HL-60/S4 treated with retinoic acid at 250 ng/mL for 4 days and 3 days (cell line): ENCODE measurements at regions not wholly inside any gene's neighbourhood (a gene's known extent, or its start where the extent isn't known, plus 50 kb on each side); places are given as distances from the start of the nearest gene placed in this dataset.

Experiments
- in situ Hi-C: fragments of 300-500 bp; cut with MboI; formaldehyde crosslinking; loops from 2 replicates; pipeline ENCODE4 v1.7.0; 2022; ENCODE audit warnings: low sequenced_read_pairs

DNA sequence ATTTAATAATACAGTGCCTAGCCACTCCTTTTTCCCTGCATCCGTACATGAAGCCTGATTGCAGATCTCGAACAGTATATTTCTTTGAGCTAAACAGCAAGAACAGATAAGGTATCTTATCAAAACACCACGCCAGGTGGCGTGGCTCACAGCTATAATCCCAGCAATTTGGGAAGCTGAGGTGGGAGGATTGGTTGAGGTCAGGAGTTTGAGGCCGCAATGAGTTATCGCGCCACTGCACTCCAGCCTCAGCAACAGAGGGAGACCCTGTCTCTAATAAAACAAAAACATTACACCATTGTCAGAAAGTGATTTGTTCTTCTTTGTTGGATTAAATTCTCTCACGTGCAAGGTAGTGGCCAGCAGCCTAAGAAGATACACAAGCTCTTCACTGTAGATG, 291.2 kb upstream of the DMRT1 start:
- in situ Hi-C loops = no loop called here

DNA sequence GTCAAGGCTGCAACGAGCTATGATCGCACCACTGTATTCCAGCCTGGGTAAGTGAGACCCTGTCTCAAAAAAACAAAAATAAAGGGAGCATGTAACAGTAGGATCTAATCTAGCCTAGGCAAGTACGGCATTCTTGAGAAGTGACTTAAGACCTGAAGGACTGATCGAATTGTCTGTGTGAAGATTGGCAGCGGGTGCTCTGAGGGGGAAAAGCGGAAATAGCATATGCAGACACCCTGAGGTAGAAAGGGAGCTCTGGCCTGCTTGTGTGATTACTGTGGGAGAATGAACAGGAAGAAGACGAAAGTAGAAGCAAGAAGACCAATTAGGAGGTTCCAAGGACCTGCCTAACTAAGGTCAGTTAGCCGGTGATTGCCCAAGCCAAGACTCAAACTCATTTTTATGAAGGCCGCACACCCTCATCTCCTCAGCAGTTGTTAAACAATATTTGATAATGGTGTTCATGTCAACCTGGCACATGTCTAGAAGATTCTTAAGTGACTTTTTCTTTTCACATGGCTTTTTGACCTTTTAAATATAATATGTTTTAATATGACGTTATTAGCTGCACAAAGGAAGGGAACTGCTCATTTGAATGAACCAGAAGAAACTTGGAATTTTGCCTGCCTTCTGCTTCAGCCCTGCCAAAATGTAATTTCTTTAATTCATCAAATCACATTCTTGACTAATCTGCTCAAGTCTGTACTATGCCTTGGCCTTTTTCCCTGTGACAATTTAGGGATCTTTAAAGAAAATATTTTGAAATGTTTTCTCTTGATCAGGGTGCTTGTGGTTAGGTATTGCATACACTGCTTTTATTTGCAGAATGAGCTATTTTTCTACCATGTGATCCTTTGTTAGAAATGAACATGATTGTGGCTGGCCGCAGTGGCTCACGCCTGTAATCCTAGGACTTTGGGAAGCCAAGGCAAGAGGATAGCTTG, 289.2 kb upstream of the DMRT1 start:
- in situ Hi-C loops = no loop called here

DNA sequence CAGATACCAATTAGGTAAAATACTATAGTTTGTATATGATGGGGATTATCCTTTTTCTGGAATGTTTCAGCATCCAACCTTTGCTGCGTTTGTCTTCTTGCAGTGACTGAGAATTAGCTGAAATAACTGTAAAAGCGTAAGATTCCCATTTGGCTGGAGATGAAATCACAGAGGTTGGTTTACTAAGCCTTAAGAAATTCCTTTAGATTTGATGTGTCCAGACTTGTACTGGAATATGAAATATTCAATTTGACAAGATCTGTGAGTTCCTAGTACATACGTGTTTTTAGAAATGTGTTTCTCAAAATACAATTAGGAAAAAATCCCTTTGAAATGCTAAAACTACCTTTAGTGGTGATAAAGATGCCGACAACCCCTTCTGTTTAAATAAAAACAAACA, 286.0 kb upstream of the DMRT1 start:
- in situ Hi-C loops = no loop called here

DNA sequence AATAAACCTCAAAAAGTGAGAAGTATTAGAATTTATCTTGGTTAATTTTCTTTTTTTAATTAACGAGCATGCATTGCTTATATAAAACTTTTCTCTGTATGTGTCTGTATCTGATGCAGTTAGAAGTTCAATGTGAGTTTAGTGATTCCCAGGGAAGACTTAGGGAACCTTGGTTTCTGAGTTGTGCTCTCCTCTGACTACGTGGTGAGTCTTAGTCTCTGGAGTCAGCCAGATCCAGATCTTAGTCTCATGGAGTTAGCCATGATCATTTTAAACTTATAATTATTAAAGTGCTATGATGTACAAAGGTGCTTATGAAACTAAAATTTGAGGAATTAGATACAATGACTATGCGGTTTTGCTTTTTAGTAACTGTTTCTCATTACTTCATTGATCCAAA, 285.3 kb upstream of the DMRT1 start:
- in situ Hi-C loops = no loop called here

DNA sequence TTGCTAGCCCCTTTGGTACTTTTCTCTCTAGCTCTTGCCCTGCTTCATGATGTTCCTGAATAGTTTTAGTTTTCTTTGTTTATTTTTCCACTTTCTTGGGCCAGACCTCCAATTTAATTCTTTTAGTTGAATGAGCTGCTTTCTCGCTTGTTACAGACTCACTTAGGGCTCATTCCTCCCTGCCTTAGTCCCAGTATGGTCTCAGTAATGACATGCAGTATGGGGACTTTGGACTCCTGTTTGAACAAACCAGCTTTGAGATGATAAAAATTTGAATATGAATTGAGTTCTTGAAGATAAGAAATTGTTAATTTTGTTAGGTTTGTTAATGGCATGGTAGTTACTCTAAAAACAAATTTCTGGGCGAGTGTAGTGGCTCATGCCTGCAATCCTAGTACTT, 284.8 kb upstream of the DMRT1 start:
- in situ Hi-C loops = no loop called here

DNA sequence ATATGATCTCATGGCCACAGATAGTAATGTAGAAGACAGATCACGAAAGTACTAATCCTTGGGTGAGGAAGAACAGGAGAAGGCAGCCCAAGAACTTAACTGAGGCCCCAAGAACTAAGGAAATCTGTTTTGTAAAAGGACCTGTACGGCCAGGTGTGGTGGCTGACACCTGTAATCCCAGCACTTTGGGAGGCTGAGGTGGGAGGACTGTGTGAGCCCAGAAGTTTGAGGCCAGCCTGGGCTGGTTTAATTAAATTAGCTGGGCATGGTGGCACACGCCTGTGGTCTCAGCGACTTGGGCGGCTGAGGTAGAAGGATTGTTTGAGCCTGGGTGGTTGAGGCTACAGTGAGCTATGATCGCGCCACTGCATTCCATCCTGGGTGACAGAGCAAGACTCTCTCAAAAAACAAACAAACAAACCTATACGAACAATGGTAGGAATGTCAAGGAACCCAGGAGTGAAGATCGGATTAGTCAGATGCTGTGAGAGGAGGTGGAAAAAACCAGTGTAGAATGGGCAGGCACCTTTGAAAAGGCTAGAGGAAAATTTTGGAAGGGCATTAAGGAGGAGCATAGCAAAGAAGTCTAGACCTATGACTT, 283.8 kb upstream of the DMRT1 start:
- in situ Hi-C loops = no loop called here

DNA sequence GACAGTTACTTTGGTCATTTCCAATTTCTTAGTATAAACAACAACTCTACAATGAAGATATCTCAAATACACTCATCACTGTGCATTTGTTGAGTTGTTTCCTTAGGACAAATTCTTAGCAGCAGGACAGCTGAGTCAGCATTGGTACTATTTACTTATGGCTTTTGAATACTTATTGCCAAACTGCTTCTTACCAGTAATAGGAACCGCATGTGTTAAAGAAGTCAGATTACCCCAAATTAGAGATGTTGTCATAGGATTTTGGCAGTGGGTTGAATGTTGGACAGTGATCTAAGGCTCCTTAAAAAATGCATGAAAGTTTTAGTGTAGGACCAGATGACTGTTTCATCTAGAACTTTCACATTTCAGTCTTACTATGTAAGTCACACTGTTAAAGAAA, 280.1 kb upstream of the DMRT1 start:
- in situ Hi-C loops = no loop called here

DNA sequence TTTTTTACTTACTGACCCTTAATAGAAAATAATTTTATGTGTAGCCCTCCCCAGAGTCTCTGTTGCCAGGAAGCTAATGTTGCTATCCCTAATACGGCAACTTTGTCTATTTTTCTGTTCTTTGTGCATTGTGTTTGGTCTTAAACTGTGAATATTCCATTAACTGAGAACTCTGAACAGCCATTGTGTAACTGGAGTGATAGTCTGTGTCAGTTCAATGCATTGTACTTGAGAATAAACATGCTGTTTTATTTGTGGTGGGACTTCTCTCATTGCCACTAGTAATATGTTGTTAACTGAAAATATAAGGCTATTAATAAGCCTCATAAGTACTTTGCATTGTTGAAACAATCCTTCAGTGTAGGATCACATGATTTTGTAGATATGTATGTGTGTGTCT, 278.3 kb upstream of the DMRT1 start:
- in situ Hi-C loops = no loop called here

DNA sequence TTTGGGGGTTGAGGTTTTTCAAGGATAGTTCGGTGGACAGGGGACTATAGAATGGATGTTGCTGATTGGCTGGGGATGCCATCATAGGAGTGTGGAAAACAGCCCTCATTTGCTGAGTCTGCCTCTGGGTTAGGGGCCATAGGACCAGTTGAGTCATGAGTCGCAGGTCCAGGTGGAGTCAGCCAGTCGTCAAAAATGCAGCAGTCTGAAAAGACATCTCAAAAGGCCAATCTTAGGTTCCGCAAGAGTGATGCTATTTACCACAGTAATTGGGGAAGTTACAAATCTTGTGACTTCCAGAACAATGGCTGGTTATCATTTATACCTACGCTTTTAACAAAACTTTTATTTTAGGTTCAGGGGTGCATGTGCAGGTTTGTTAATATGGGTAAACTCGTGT, 276.0 kb upstream of the DMRT1 start:
- in situ Hi-C loops = no loop called here

DNA sequence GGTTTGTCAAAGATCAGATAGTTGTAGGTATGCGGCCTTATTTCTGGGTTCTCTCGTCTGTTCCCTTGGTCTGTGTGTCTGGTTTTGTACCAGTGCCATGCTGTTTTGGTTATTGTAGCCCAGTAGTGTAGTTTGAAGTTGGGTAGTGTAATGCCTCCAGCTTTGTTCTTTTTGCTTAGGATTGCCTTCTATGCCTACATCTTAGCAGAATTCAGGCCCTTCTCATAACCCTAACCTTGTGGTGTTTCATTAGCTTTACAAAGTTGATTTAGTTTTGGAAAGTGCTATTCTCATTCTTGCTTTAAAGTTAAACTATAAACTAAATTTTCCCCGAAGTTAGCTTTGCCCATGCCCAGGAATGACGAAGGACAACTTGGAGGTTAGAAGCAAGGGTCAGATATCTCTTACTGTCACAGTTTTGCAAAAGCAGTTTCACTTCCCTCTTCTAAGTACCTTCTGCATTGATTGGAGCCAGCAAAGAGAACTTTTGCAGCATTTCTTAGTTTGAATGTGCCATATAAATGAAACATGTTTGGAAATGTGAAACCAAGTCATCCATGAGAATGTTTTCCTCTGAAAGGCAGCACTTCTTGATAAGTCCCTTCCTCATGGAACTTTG, 274.3 kb upstream of the DMRT1 start:
- in situ Hi-C loops = no loop called here

DNA sequence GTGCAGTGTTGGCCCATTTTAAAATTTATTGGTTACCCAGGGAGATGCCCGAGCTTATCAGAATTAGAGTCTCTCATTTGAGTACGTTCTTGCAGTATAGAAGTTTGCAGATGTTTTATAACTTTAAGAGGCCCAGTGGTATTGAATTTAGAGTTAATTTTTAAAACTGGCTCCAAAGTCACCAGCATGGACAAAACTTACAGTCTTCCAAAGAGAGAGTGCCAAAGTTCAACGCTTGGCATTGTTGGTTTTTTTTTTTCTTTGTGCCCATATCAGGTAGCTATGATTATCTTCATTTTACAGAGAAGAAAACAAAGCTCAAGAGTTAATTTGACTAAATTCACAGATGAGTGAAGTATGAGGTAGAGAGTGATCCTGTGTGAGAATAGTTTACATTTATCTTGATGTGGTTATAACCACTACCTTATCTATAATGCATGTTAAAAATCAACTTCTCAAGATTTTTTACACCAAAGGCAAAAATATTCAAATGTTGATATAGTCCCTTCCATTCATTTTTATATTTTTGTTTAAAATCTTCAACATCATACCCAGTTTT, 273.7 kb upstream of the DMRT1 start:
- in situ Hi-C loops = no loop called here

DNA sequence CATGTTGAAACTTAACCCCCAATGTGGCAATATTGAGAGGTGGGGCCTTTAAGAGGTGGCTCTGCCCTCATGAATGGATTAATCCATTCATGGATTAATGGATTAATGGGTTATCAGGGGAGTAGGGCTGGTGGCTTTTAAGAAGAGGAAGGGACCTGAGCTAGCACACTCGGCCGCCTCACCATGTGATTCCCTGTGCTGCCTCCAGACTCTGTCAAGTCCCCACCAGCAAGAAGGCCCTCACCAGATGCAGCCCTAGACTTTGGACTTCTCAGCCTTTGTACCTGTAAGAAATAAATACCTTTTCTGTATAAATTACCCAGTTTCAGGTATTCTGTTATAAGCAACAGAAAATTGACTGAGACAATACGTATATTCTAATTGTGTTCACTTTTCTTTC, 272.2 kb upstream of the DMRT1 start:
- in situ Hi-C loops = no loop called here

DNA sequence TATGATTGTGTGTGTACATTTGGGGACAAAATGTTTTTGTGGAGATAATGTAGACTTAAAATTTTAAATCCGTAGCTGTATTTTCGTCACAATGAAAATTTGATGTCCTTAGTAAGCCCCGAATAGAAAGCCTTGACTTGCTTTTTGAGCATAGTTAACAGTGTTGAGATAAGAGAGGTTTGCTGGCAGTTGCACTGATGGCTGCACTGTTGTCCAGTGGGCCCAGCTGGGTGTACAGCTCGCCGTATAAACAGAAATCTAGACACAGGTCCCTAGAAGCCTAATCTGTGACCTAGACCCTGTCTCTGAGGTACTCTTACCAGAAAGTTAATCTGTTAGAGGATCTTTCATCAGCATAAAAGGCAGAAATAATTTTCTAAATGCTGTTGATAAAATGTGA, 271.3 kb upstream of the DMRT1 start:
- in situ Hi-C loops = no loop called here

DNA sequence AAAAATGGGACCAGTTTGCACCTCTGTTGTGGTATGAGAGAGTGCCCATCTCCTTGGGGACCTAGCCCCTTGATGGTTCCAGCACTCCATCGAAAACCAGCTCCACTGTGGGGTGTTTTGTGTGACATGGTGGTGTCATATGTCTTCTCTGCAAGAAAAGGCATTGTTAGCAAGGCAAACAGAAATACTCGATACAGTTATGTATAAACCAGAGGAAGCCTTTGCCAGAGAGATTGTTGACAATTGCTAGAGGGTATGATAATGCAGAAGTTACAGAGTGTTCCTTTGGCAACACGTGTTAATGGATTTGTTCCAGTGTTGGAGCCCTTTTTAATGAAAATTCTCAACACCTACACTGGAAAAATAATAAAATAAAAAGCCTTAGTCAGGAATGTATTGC, 270.4 kb upstream of the DMRT1 start:
- in situ Hi-C loops = no loop called here

DNA sequence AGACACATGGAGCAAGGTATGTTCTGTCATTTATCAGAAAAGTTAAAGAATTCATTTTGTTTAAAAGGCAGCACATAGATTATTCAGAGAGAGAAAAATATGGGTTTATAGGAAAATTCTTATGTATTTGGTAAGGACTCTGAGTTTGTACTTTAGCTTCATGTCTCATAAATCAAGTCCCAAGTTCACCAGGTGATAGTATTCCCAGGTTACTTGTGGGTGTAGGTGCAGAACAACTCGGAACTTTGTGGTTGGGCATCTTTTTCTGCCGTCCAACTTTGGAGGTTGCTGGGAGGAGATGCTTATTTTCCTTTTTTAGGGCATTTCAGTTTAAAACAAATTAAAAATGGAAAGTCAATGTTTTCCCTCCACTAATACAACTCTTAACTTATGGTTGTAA, 269.8 kb upstream of the DMRT1 start:
- in situ Hi-C loops = no loop called here

DNA sequence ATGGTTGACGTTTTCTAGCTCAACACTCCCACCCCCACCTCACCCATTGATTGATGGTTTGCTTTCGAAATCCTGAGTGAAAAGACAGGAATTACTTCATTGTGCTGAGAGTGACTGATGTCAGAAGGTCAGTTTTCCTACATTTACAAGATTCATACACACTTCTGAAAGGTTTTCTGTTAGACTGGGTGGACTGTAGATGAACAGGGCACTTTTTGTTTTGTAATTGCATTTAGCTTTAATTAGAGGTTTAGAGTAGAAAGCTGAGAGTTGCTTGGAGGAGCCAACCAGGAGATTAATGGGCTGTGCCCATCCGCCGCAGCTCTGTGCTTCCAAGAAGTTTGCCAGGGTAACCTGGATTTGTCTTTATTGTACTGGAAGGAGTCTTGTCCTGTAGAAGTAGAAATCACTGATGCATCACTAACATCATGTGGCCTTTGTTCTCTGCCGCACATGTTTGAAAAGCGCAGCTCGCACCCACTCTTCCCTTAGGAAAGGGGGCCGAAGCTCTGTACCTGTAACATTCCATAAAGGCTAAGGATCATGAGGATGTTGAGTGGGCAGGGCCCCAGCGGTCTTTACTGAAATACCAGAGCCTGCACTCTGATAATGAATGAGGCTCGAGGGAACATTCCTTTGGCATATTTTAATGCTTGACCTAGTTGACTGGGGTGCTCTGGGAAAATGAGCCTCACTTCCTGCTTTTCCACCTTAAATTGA, 267.6 kb upstream of the DMRT1 start:
- in situ Hi-C loops = no loop called here

DNA sequence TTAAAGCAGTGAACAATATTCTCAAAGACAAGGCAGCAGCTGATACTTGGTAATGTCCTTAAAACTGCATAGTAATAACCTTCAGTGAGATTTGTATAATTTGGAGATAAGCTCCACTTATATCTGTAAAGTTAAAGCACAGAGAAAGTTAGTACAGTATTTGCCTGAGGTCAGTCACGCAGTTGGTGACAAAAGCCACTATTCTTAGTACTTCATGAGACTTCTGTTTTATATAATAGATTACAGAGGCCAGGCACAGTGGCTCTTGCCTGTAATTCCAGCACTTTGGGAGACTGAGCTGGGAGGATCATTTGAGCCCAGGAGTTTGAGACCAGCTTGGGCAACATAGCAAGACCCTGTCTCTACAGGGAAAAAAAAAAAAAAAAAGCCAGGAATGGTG, 266.4 kb upstream of the DMRT1 start:
- in situ Hi-C loops = no loop called here

DNA sequence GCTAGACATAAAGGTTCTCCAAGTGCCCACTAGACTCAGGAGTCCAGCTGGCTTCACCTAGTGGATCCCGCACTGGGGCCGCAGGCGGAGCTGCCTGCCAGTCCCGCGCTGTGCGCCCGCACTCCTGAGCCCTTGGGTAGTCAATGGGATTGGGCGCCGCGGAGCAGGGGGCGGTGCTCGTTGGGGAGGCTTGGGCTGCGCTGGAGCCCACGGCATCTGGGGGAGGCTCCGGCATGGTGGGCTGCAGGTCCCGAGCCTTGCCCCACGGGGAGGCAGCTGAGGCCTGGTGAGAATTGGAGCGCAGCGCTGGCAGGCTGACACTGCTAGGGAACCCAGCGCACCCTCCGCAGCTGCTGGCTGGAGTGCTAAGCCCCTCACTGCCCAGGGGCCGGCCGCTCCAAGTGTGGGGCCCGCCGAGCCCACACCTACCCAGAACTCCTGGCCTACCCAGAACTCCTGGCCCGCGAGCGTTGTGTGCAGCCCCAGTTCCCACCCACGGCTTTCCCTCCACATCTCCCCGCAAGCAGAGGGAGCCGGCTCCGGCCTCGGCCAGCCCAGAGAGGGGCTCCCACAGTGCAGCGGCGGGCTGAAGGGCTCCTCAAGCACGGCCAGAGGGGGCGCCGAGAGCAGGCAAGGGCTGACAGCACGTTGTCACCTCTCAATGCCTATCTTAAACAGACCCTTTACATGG, 260.7 kb upstream of the DMRT1 start:
- in situ Hi-C loops = no loop called here

DNA sequence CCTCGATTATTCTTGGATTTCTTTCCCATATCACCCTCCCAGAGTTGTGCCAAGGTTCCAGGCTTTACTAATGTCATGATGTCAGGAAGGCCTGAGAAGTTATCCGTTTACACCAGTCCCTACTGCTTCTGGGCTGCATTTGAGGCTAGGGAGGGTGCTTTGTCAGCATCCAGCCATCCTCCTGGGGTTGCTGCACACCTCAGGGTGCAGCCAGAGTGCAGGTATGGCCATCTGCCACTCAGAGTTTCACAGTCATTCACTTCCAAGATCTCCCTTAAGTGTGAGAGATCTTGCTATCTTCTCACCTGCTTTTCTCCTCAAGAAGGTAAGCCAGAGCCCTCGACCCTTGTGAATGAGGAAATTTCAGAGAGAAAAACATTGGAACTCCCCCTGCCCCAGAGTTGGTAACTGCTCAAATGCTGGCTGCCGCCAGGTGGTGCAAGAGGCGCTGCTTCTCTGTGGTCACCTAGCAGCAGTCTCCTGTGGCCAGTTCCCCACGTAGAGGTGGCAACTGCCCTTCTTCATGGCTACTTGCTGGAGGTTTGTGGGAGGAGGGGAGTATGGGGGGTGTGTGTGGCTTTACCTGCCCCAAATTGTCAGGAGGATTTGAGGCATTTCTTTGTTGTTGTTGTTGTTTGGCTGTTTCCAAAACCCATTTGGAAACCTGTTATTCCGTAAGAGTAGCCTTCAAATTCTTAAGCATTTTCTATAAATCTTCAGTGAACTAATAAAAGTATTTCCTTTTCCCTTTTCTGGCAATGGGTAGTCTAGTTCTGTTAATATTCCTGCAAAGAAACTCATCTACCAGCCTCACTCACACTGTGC, 259.6 kb upstream of the DMRT1 start:
- in situ Hi-C loops = no loop called here

DNA sequence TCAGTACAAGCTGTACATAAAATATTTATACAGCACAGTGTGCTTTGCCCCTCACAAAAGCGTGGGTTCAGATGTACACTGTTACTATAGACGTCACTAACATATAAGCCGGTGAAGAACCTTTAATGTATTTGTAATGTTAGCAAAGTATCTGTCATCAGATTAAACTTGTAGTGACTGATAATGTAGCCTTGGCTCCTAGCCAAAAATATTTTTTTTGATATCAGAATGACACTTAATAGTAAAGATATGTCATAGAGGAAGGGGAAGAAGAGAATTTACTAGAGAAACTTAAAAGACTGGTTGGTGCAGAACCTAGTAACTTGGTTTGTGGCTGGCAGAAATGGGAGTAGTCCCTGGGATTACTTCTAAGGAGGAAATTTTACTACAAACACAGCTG, 258.7 kb upstream of the DMRT1 start:
- in situ Hi-C loops = no loop called here
